Kidney epithelial cell (primary cell): ENCODE measurements at regions not wholly inside any gene's neighbourhood (a gene's known extent, or its start where the extent isn't known, plus 50 kb on each side); places are given as distances from the start of the nearest gene placed in this dataset.
"Not testable (repeated sequence)": the region's sequence is repeated elsewhere in the genome, so short reads cannot be mapped to it uniquely, and the experiment has no call there.

Source experiments
- DNase-seq: peaks from one replicate; pipeline ENCODE4 v3.0.0-alpha.2; 2010; ENCODE audit warnings: low read depth
- H3K27me3 ChIP-seq: 2 replicates; pipeline ENCODE4 v1.6.0; 2011; ENCODE audit warnings: low read length; ENCODE audit not compliant: control insufficient read depth, insufficient read depth
- H3K36me3 ChIP-seq: 2 replicates; pipeline ENCODE4 v1.5.1; 2011; ENCODE audit warnings: low read length; ENCODE audit not compliant: control insufficient read depth, insufficient read depth
- H3K4me3 ChIP-seq: 2 replicates; pipeline ENCODE4 v1.5.1; 2011; ENCODE audit warnings: low read depth, mild to moderate bottlenecking, control low read depth, low read length
- TF ChIP-seq, protein P1 (sequence below): IDR thresholded peaks from 2 replicates; pipeline ENCODE4 v1.5.1; 2011; ENCODE audit warnings: mild to moderate bottlenecking, moderate library complexity, low read length, control low read depth, inconsistent platforms; ENCODE audit not compliant: insufficient read depth, poor library complexity, severe bottlenecking

DNA sequence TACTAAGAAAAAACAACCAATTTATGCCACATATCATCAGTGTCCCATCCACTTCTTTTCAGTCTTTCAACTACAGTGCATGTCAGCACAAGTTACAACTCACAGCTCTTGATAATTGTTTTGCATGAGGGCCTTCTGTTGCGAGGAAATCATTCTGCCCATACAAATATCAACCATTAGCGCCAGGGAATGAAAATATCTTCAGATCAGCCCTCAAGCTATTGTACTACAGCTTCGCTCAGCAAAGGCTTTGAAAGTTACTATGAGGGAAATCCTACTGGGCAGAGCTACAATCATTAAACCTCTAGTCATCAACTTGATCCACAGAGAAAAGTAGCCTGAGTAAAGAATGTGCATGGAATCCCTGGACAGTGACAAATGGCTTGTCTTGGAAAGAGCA is 1023.6 kb upstream of the HS3ST1 start:
- TF ChIP-seq, protein P1, sequence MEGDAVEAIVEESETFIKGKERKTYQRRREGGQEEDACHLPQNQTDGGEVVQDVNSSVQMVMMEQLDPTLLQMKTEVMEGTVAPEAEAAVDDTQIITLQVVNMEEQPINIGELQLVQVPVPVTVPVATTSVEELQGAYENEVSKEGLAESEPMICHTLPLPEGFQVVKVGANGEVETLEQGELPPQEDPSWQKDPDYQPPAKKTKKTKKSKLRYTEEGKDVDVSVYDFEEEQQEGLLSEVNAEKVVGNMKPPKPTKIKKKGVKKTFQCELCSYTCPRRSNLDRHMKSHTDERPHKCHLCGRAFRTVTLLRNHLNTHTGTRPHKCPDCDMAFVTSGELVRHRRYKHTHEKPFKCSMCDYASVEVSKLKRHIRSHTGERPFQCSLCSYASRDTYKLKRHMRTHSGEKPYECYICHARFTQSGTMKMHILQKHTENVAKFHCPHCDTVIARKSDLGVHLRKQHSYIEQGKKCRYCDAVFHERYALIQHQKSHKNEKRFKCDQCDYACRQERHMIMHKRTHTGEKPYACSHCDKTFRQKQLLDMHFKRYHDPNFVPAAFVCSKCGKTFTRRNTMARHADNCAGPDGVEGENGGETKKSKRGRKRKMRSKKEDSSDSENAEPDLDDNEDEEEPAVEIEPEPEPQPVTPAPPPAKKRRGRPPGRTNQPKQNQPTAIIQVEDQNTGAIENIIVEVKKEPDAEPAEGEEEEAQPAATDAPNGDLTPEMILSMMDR: no peak
- Histone ChIP-seq H3K4me3 (no peak overlapping the region), H3K36me3 (no peaks in the 10 kb centered on the region), H3K27me3 (no peaks in the 10 kb centered on the region)
- DNase-seq: no peak

DNA sequence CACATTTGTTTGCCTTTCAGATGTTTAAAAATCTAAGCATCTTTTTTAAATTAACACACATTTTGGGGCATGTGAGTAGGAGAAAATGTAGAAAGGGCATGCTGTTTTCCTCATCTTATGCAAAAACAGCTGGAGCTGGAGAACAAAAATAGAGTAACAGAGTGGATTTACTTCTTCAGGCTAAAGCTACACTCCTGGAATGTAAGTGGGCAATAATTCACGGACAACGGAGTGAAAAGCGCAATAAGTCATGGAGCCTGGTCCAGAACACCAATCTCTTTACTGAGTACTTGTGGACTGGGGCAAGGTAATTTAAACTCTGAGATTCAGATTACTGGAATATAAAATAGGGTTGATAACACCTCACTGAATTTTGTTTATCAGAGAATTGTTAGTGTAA is 1018.8 kb upstream of the HS3ST1 start:
- H3K36me3 ChIP-seq: no peaks in the 10 kb centered on the region
- no peaks in the 10 kb centered on the region for H3K27me3 ChIP-seq
- DNase-seq: no peak
- TF ChIP-seq, protein P1: no peak
- no peak overlapping the region for H3K4me3 ChIP-seq

DNA sequence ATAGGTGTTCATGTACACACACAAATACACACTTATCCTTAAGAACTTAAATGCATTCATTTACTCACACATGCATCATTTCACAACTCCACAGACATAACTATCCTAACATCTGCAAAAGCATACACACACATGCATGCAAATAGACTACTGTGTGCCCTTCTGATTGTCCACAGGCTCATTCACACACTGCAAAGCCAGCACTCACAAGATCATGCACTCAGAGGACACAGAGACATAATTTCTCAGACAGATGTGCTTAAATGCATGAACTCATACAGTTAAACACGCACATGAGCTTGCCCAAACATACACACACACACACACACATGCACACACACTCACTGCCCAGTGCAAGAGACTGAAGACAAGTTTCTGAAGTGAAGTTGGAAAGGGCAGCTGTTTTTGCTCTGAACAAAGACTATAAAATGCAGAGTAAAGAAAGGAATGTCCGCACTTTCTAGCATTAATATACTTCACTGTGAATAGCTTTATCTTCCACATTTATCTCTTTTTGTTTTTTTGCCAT is 1018.0 kb upstream of the HS3ST1 start:
- no peak for DNase-seq
- H3K4me3 ChIP-seq: no peak overlapping the region
- H3K27me3 ChIP-seq: no peaks in the 10 kb centered on the region
- TF ChIP-seq, protein P1: no peak
- H3K36me3 ChIP-seq: no peaks in the 10 kb centered on the region

DNA sequence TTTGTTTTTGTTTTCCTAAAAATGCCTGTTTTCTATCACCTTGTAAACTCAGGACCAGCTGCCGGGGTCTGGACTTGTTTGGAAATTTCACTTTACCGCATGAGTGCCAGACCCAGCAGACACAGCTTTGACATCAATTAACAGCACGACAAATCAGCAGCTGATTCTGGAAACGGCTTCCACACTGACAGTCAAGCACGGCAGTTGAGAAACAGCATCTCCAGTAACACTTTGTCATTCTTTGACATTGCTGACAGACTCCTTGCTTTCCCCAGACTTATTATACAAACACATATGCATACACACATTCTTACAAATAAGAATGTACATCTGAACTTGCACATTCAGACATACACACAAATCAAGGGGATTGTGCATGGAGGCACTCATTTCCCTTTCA is 1017.6 kb upstream of the HS3ST1 start:
- Histone ChIP-seq H3K4me3 (no peak overlapping the region), H3K36me3 (no peaks in the 10 kb centered on the region), H3K27me3 (no peaks in the 10 kb centered on the region)
- TF ChIP-seq, protein P1: no peak
- DNase-seq: no peak

DNA sequence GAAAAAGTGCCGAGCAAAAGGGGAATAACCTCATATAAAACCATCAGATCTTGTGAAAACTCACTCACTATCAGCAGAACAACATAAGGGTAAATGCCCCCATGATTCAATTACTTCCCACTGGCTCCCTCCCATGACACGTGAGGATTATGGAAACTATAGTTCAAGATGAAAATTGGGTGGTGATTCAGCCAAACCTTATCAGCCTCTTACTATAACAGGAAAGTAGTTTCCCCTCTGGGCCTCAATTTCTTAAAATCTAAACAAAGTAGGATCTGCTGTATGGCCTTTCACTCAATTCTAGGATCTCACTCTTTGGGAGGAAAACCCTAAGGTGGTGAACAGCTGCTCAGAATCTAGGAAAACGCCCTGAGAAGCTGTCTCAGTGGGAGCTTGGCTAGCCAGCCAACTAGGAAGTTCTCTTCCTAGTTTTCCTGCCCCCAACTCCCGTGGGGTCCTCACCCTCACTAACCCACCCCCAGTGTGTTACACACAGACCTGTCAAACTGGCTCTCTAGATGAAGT is 1017.1 kb upstream of the HS3ST1 start:
- TF ChIP-seq, protein P1: no peak
- DNase-seq: no peak
- H3K4me3 ChIP-seq: no peak overlapping the region
- H3K36me3 ChIP-seq: no peaks in the 10 kb centered on the region
- H3K27me3 ChIP-seq: no peaks in the 10 kb centered on the region

DNA sequence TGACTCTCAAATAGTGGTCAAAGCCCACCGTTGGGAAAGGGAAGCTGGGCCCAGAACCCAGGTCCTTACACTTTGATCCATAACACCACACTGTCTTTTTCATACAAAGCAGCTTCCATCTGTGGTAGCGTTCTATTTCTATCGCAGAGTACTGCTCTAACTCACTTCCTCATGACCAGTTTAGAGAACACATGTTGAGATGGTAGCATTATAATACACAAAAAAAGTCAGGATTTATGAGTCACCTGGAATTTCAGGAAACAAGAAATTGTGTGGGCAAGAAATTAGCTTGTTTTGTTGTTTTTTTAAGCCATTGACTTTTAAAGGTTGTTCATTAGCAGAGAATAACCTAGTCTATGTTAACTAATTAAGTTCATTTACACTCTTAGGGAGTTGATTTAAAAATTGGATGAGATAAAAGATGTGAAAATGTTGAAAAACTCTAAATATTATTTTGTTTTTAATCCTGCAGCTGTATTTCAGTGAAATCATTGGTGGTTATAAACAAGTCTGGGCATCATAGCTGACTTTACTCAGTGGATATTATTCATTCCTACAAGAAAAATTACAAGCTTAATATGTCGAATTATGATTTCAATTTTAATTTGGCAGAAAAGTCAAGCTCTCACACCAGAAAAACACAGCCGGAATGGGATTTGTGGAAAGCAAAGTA is 1011.1 kb upstream of the HS3ST1 start:
- H3K4me3 ChIP-seq: no peak overlapping the region
- TF ChIP-seq, protein P1: no peak
- no peaks in the 10 kb centered on the region for H3K36me3 ChIP-seq
- no peak for DNase-seq
- H3K27me3 ChIP-seq: no peaks in the 10 kb centered on the region

DNA sequence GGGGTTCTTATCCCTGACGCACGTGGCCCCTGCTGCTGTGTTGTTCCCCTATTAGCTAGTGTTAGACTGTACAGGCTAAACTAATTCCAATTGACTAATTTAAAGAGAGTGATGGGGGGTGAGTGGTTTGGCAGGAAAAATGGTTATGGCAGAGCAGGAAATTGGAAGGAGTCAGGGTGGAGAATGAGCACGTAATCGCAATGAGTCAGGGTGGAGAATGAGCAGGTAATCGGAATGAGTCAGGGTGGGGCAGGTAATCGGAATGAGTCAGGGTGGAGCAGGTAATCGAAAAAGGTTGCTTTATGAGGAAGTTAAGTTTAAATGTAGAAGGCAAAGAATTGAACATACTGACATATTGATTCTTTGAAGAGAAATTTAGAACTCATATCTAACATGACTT is 1002.6 kb upstream of the HS3ST1 start:
- not testable (repeated sequence) for H3K4me3 ChIP-seq, DNase-seq, H3K36me3 ChIP-seq, H3K27me3 ChIP-seq
